HG03097 (cell line): ENCODE measurements at regions not wholly inside any gene's neighbourhood (a gene's known extent, or its start where the extent isn't known, plus 50 kb on each side); places are given as distances from the start of the nearest gene placed in this dataset.
"Not testable (repeated sequence)": the region's sequence is repeated elsewhere in the genome, so short reads cannot be mapped to it uniquely, and the experiment has no call there.

Source experiments
- ATAC-seq: cut with Tn5 transposase; IDR thresholded peaks from one replicate; pipeline ENCODE4 v1.9.1; 2021; ENCODE audit not compliant: unreplicated experiment, low FRiP score

- ATAC-seq = no peak
Observed at GRCh38 chr10:44125879-44126278, 259.0 kb downstream of the CXCL12 start.

- no peak for ATAC-seq
Observed at GRCh38 chr10:44118500-44118899, 266.4 kb downstream of the CXCL12 start.

- no peak for ATAC-seq
Observed at GRCh38 chr10:44116474-44116873, 268.4 kb downstream of the CXCL12 start.

- no peak for ATAC-seq
Observed at GRCh38 chr10:44115516-44115915, 269.4 kb downstream of the CXCL12 start.

GRCh38 chr10:44114441-44114840 lies 270.5 kb downstream of the CXCL12 start:
- ATAC-seq = no peak

- not testable (repeated sequence) for ATAC-seq
Observed at GRCh38 chr10:44112280-44112679, 272.6 kb downstream of the CXCL12 start.

GRCh38 chr10:44105696-44106095 lies 279.2 kb downstream of the CXCL12 start:
- ATAC-seq = no peak

GRCh38 chr10:44102726-44103255 lies 282.1 kb downstream of the CXCL12 start:
- ATAC-seq = no peak

GRCh38 chr10:44101082-44101481 lies 283.8 kb downstream of the CXCL12 start:
- ATAC-seq = no peak

GRCh38 chr10:44099511-44099910 lies 285.4 kb downstream of the CXCL12 start:
- no peak for ATAC-seq

- not testable (repeated sequence) for ATAC-seq
Observed at GRCh38 chr10:44096217-44096616, 288.7 kb downstream of the CXCL12 start.

GRCh38 chr10:44089671-44090070 lies 295.2 kb downstream of the CXCL12 start:
- no peak for ATAC-seq

GRCh38 chr10:44087403-44087802 lies 297.5 kb downstream of the CXCL12 start:
- no peak for ATAC-seq

GRCh38 chr10:44083719-44084400 lies 301.0 kb downstream of the CXCL12 start:
- ATAC-seq = no peak

- ATAC-seq = no peak
Observed at GRCh38 chr10:44071479-44071878, 313.4 kb downstream of the CXCL12 start.

GRCh38 chr10:44070282-44070681 lies 314.6 kb downstream of the CXCL12 start:
- ATAC-seq = no peak

- no peak for ATAC-seq
Observed at GRCh38 chr10:44069573-44069972, 315.3 kb downstream of the CXCL12 start.

- ATAC-seq = no peak
Observed at GRCh38 chr10:44068716-44069482, 316.0 kb downstream of the CXCL12 start.

- no peak for ATAC-seq
Observed at GRCh38 chr10:44067432-44067831, 317.5 kb downstream of the CXCL12 start.

GRCh38 chr10:44066527-44067255 lies 318.2 kb downstream of the CXCL12 start:
- ATAC-seq = no peak
